ENCODE measurements at regions not wholly inside any gene's neighbourhood (a gene's known extent, or its start where the extent isn't known, plus 50 kb on each side); places are given as distances from the start of the nearest gene placed in this dataset.

DNA sequence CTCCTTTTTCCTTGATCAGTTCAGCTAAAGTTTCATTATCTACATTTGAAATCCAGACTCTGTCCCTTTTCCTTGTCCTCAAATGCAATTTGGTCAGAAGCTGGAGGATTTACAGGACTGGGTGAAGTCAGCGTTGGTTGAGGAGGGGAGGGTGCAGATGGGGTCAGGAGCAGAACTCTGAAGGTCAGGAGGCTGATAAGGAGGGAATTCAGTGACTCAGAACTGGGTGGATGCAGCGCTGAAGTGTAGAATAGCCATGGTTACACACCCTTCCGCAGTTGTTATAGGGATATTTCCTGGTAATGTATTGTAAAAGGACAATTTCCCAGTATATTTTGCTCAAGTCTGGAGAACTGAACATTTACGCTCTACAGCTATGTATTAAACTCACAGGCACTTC, 133.1 kb upstream of the FOXA2 start:
- intact Hi-C loops (cut with micrococcal nuclease), result loop anchor here (1.0 to 5.0 kb wide), 3 partner anchors 19 to 145 kb away; no protein-coding TSS in a partner anchor
- TF ChIP-seq, protein P1, sequence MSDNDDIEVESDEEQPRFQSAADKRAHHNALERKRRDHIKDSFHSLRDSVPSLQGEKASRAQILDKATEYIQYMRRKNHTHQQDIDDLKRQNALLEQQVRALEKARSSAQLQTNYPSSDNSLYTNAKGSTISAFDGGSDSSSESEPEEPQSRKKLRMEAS (IDR thresholded peaks at IDR 0.05; ENCODE audit: insufficient read depth, insufficient read length), result no peak
- TF ChIP-seq FOS (IDR thresholded peaks at IDR 0.05; ENCODE audit: borderline replicate concordance, insufficient read depth, low read length) (peak; percentile 89), GATA2 (IDR thresholded peaks at IDR 0.05; ENCODE audit: insufficient read depth, insufficient read length, low read depth, low read length) (peak; percentile 88), POLR2A (IDR thresholded peaks at IDR 0.05; ENCODE audit: low read depth, low read length) (no peak), POLR2AphosphoS5 (IDR thresholded peaks at IDR 0.05; ENCODE audit: insufficient read depth, low read depth, low read length) (peak; percentile 66), MYC (IDR thresholded peaks at IDR 0.05; ENCODE audit: low read depth, low read length) (peak; percentile 16), JUN (IDR thresholded peaks at IDR 0.05; ENCODE audit: borderline replicate concordance, insufficient read depth, insufficient read length, low read depth) (peak; percentile 65), EZH2 (IDR thresholded peaks at IDR 0.05; ENCODE audit: borderline replicate concordance, low read depth, low read length, severe bottlenecking) (no peak)
- TF ChIP-seq, protein P2, sequence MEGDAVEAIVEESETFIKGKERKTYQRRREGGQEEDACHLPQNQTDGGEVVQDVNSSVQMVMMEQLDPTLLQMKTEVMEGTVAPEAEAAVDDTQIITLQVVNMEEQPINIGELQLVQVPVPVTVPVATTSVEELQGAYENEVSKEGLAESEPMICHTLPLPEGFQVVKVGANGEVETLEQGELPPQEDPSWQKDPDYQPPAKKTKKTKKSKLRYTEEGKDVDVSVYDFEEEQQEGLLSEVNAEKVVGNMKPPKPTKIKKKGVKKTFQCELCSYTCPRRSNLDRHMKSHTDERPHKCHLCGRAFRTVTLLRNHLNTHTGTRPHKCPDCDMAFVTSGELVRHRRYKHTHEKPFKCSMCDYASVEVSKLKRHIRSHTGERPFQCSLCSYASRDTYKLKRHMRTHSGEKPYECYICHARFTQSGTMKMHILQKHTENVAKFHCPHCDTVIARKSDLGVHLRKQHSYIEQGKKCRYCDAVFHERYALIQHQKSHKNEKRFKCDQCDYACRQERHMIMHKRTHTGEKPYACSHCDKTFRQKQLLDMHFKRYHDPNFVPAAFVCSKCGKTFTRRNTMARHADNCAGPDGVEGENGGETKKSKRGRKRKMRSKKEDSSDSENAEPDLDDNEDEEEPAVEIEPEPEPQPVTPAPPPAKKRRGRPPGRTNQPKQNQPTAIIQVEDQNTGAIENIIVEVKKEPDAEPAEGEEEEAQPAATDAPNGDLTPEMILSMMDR (IDR thresholded peaks at IDR 0.05; ENCODE audit: extremely low read depth in 1 of 2, insufficient read depth in 1 of 2, low read depth in 1 of 2, low read length in 2 of 2), result no peak
- Histone ChIP-seq H3K4me2 (ENCODE audit: insufficient read depth, low read length) (peak overlapping the region; percentile 79), H3K9ac (replicated peaks; ENCODE audit: extremely low read depth, insufficient read depth, low read length) (peak overlapping the region; percentile 12), H4K20me1 (replicated peaks; ENCODE audit: control insufficient read depth, extremely low read depth, insufficient read depth, low read length) (no peaks in the 10 kb centered on the region), H3K4me3 (replicated peaks in 1 of 3; ENCODE audit: insufficient read depth in 1 of 3, low read depth in 1 of 3, low read length in 3 of 3) (no peak overlapping the region), H3K9me1 (replicated peaks; ENCODE audit: control insufficient read depth, extremely low read depth, insufficient read depth, low read length) (no peaks in the 10 kb centered on the region), H3K79me2 (ENCODE audit: control insufficient read depth, insufficient read depth, low read length) (no peaks in the 10 kb centered on the region), H3K27ac (ENCODE audit: insufficient read depth, low read depth, low read length) (peak overlapping the region; percentile 59), H3K27me3 (ENCODE audit: control insufficient read depth in 2 of 2, insufficient read depth in 2 of 2, low read length in 2 of 2) (no peaks in the 10 kb centered on the region), H3K9me3 (replicated peaks; ENCODE audit: control insufficient read depth, insufficient read depth, low read length) (no peaks in the 10 kb centered on the region), H2AFZ (ENCODE audit: low read depth, low read length) (peak overlapping the region; percentile 9), H3K36me3 (ENCODE audit: control insufficient read depth in 2 of 2, extremely low read depth in 1 of 2, insufficient read depth in 2 of 2, low read length in 2 of 2) (no peaks in the 10 kb centered on the region), H3K4me1 (ENCODE audit: control insufficient read depth, extremely low read depth, insufficient read depth, low read length) (peaks cover 39% of the 10 kb centered on the region)
- FAIRE-seq (peak; percentile 88), DNase-seq (ENCODE audit: low read depth, low spot score) (peak; percentile 79)
- POLR2A ChIA-PET, result no interaction called here
- dilution Hi-C loops (cut with MboI; ENCODE audit: extremely low pct_ligation_motif_present, low sequenced_read_pairs), result no loop called here
- CTCF ChIA-PET, result interaction anchor here (0.7 to 3.6 kb wide), 14 partner anchors 17 to 333 kb away, joined by 3 to 51 read pairs (median 6); no protein-coding TSS in a partner anchor
- no TSS peak for BruUV-seq (replicated peaks)

Data from endothelial cell of umbilical vein (primary cell).